B cell (primary cell): ENCODE measurements at regions not wholly inside any gene's neighbourhood (a gene's known extent, or its start where the extent isn't known, plus 50 kb on each side); places are given as distances from the start of the nearest gene placed in this dataset.

ENCODE experiments used
- ATAC-seq: fragments of 200-7000 bp; cut with Tn5 transposase; one replicate; pipeline ENCODE4 v1.10.0; 2021; ENCODE audit warnings: low read depth, mild to moderate bottlenecking, moderate number of reproducible peaks, moderate library complexity
- CTCF ChIA-PET: fragments of 350-600 bp; sonication (Branson Sonifier 250); formaldehyde crosslinking; loops from one replicate; lab custom pipeline; 2021; ENCODE audit warnings: antibody characterized with exemption, inconsistent platforms; lab: Charles Lee
- POLR2A ChIA-PET: fragments of 350-600 bp; sonication (Branson Sonifier 250); formaldehyde crosslinking; loops from one replicate; lab custom pipeline; 2021; ENCODE audit warnings: antibody characterized with exemption; lab: Charles Lee
- DNase-seq: peaks from one replicate; pipeline ENCODE4 v3.0.0; 2013
- H2AFZ ChIP-seq: 2 replicates; pipeline ENCODE4 v1.6.1; 2012; ENCODE audit warnings: mild to moderate bottlenecking, low read depth, low read length; ENCODE audit not compliant: insufficient read depth, poor library complexity, severe bottlenecking
- H3K27ac ChIP-seq, 2 donors: 1 replicate in 1 of 2; 2 replicates in 1 of 2; pipeline ENCODE4 v1.5.1; 2012 to 2013; ENCODE audit warnings: low read length in 2 of 2, mild to moderate bottlenecking in 2 of 2, moderate library complexity in 1 of 2
- H3K27me3 ChIP-seq, 4 experiments: fragments of 200-600 bp in 1 of 4; sonication (generic) in 1 of 4; replicated peaks in 1 of 4; 1 replicate in 2 of 4; 2 replicates in 2 of 4; pipeline versions ENCODE4 v1.6.1 to v1.7.0; 2013 to 2016; ENCODE audit warnings: low read length in 3 of 4, mild to moderate bottlenecking in 2 of 4, mixed read lengths in 1 of 4, moderate library complexity in 1 of 4; ENCODE audit not compliant: insufficient read depth in 4 of 4, control insufficient read depth in 3 of 4; ENCODE audit errors: control extremely low read depth in 1 of 4
- H3K36me3 ChIP-seq, 2 experiments: replicated peaks in 1 of 2; 1 replicate in 1 of 2; 2 replicates in 1 of 2; pipeline versions ENCODE4 v1.6.1 to v1.7.1; 2013; ENCODE audit warnings: low read length in 1 of 2; ENCODE audit not compliant: insufficient read depth in 2 of 2, control insufficient read depth in 1 of 2; ENCODE audit errors: control extremely low read depth in 1 of 2, extremely low read depth in 1 of 2
- H3K4me1 ChIP-seq, 2 donors: fragments of 200-600 bp in 1 of 2; sonication (generic) in 1 of 2; 1 replicate in 1 of 2; 2 replicates in 1 of 2; pipeline versions ENCODE4 v1.5.1 to v1.6.1; 2013 to 2017; ENCODE audit warnings: low read length in 2 of 2; ENCODE audit not compliant: control insufficient read depth in 2 of 2, insufficient read depth in 2 of 2
- H3K4me2 ChIP-seq: replicated peaks from 2 replicates; pipeline ENCODE3; 2012; ENCODE audit warnings: mild to moderate bottlenecking, low read depth, low read length; ENCODE audit not compliant: poor library complexity, severe bottlenecking
- H3K4me3 ChIP-seq, 5 experiments: fragments of 200-600 bp in 1 of 5; sonication (generic) in 1 of 5; 1 replicate in 3 of 5; 2 replicates in 2 of 5; pipeline versions ENCODE4 v1.5.1 to v1.7.0; 2011 to 2016; ENCODE audit warnings: low read length in 4 of 5, mild to moderate bottlenecking in 4 of 5, low read depth in 2 of 5, control low read depth in 1 of 5, moderate library complexity in 1 of 5; ENCODE audit not compliant: insufficient read depth in 1 of 5; ENCODE audit errors: control extremely low read depth in 1 of 5, extremely low read depth in 1 of 5
- H3K79me2 ChIP-seq: fragments of 200-600 bp; sonication (generic); one replicate; pipeline ENCODE4 v1.6.0; 2016; ENCODE audit warnings: low read length; ENCODE audit not compliant: control insufficient read depth, insufficient read depth
- H3K9ac ChIP-seq: fragments of 200-600 bp; sonication (generic); 2 replicates; pipeline ENCODE4 v1.6.1; 2017; ENCODE audit warnings: mild to moderate bottlenecking, low read length, moderate library complexity
- H3K9me3 ChIP-seq, 3 donors: one replicate each; pipeline versions ENCODE4 v1.6.1 to v1.7.1; 2013; ENCODE audit warnings: low read length in 2 of 3; ENCODE audit not compliant: control insufficient read depth in 2 of 3, insufficient read depth in 1 of 3; ENCODE audit errors: control extremely low read depth in 1 of 3
- H4K20me1 ChIP-seq: 2 replicates; pipeline ENCODE4 v1.6.0; 2012; ENCODE audit warnings: mild to moderate bottlenecking, low read length; ENCODE audit not compliant: insufficient read depth, control insufficient read depth, poor library complexity, severe bottlenecking
- H3K27ac Mint-ChIP-seq: one replicate; pipeline ENCODE4 v1.8.0; 2021; ENCODE audit warnings: mixed read lengths
- H3K27me3 Mint-ChIP-seq: one replicate; pipeline ENCODE4 v1.8.0; 2021; ENCODE audit warnings: mixed read lengths
- H3K4me1 Mint-ChIP-seq: one replicate; pipeline ENCODE4 v1.8.0; 2021; ENCODE audit warnings: mixed read lengths
- H3K4me3 Mint-ChIP-seq: one replicate; pipeline ENCODE4 v1.8.0; 2021; ENCODE audit warnings: mixed read lengths
- H3K9me3 Mint-ChIP-seq: one replicate; pipeline ENCODE4 v1.8.0; 2022; ENCODE audit warnings: mixed read lengths; ENCODE audit not compliant: insufficient read depth
- EZH2 ChIP-seq: IDR thresholded peaks from 2 replicates; pipeline ENCODE4 v1.6.1; 2012; ENCODE audit warnings: borderline replicate concordance, low read depth, mild to moderate bottlenecking, moderate library complexity, low read length; ENCODE audit not compliant: insufficient read depth, poor library complexity, severe bottlenecking
- WGBS: methylation state at CpG from one replicate; pipeline ENCODE4 v1.1.5; 2013; ENCODE audit warnings: missing lambda C conversion rate; ENCODE audit not compliant: insufficient coverage; 5-methylcytosine and 5-hydroxymethylcytosine counted together
- intact Hi-C: fragments of 100-400 bp; cut with micrococcal nuclease; formaldehyde crosslinking; loops from one replicate; pipeline ENCODE4 v1.10.0; 2022
- TF ChIP-seq, protein P1 (sequence below): fragments of 200-600 bp; IDR thresholded peaks from one replicate; pipeline ENCODE4 v1.8.0; 2022; ENCODE audit warnings: antibody characterized with exemption, mild to moderate bottlenecking

DNA sequence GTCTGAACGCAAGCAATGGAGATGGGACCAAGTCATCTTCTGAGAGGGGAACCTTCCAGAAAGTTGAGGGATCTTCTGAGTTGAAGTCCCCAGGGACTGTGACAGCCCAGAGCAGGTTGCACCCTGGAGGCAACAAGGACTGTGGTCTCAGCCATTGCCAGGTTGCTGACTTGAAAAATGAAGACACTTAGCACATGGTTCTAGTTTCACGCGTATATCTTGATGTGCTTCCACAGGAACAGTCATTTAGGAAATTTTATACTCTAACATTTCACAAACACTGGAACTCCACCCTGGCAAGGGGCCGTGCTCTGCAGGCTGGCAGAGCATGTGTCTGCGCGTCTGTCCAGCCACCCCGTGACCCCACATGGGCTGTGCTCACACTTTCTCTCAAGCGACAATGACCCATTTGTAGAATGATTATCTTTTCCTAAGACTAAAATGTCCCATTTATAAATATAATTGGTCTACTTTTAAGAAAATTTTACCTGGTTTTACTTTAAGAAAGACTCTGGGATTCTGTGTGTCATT is 157.0 kb downstream of the ERMARD start:
- DNase-seq = no peak
- Histone ChIP-seq H3K4me3 (no peak overlapping the region), H3K36me3 (no peaks in the 10 kb centered on the region), H3K27ac (no peak overlapping the region), H3K79me2 (no peaks in the 10 kb centered on the region), H3K4me2 (no peak overlapping the region), H3K4me1 (peaks cover 9 to 12% of the 10 kb centered on the region in 2 donors), H3K9ac (no peak overlapping the region), H2AFZ (no peak overlapping the region), H3K27me3 (no peaks in the 10 kb centered on the region), H4K20me1 (no peaks in the 10 kb centered on the region), H3K9me3 (peaks cover 0 to 9% (median 0%) of the 10 kb centered on the region in 3 donors)
- no peaks in the 10 kb centered on the region for H3K27me3 Mint-ChIP-seq
- CTCF ChIA-PET = no interaction called here
- TF ChIP-seq, protein P1, sequence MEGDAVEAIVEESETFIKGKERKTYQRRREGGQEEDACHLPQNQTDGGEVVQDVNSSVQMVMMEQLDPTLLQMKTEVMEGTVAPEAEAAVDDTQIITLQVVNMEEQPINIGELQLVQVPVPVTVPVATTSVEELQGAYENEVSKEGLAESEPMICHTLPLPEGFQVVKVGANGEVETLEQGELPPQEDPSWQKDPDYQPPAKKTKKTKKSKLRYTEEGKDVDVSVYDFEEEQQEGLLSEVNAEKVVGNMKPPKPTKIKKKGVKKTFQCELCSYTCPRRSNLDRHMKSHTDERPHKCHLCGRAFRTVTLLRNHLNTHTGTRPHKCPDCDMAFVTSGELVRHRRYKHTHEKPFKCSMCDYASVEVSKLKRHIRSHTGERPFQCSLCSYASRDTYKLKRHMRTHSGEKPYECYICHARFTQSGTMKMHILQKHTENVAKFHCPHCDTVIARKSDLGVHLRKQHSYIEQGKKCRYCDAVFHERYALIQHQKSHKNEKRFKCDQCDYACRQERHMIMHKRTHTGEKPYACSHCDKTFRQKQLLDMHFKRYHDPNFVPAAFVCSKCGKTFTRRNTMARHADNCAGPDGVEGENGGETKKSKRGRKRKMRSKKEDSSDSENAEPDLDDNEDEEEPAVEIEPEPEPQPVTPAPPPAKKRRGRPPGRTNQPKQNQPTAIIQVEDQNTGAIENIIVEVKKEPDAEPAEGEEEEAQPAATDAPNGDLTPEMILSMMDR = no peak
- TF ChIP-seq EZH2 = no peak
- H3K4me3 Mint-ChIP-seq = no peak overlapping the region
- POLR2A ChIA-PET = no interaction called here
- intact Hi-C loops = no loop called here
- no peaks in the 10 kb centered on the region for H3K9me3 Mint-ChIP-seq
- H3K27ac Mint-ChIP-seq = no peak overlapping the region
- peaks cover 8% of the 10 kb centered on the region for H3K4me1 Mint-ChIP-seq
- ATAC-seq = no peak
- 96% methylated on average over 4 of the region's 8 CpGs for WGBS

DNA sequence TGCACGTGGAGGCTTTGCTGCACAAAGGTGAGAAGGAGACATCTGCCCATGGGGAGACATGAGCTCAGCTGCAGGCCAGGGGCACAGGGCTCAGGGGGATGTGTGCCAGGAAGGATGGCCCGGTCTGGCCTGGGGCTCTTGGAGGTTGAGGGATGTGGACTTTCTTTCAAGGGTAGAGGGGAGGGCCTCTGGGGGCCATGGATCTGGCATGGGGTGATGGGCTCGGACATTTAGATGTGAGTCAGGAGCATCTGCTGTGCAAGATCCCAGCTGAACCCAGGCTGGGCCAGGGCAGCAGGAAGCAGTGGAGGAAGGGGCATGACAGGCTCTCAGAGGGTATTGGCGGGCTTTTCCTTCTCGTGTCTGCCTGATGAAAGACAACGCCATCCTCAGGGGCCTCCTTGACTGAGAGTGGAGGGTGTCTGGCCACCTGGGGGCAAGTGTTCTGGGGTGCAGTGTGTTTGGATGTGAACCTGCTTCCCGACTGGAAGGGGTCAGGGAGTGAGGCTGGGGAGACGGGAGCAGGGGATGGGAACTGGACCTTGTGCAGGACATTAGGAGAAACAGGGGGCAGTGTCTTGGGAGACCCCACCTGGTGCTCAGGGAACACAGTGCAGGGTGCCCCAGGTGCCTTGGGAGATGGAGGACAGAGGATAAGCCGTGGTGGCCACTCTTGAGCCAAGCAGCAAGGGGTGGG is 156.1 kb downstream of the ERMARD start:
- DNase-seq (no peak), ATAC-seq (no peak)
- no peak overlapping the region for H3K4me2 ChIP-seq
- H3K27me3 Mint-ChIP-seq = no peaks in the 10 kb centered on the region
- no peaks in the 10 kb centered on the region for H3K9me3 Mint-ChIP-seq
- H3K4me3 ChIP-seq = no peak overlapping the region
- H4K20me1 ChIP-seq = no peaks in the 10 kb centered on the region
- no peaks in the 10 kb centered on the region for H3K79me2 ChIP-seq
- no peak overlapping the region for H3K9ac ChIP-seq
- H2AFZ ChIP-seq = no peak overlapping the region
- ChIA-PET POLR2A (no interaction called here), CTCF (no interaction called here)
- intact Hi-C loops = no loop called here
- no peaks in the 10 kb centered on the region for H3K27me3 ChIP-seq
- H3K27ac Mint-ChIP-seq = no peak overlapping the region
- peaks cover 3 to 7% of the 10 kb centered on the region in 2 donors for H3K4me1 ChIP-seq
- H3K9me3 ChIP-seq = peaks cover 0 to 9% (median 0%) of the 10 kb centered on the region in 3 donors
- no peak overlapping the region for H3K27ac ChIP-seq
- TF ChIP-seq, protein P1 = no peak
- no peak for TF ChIP-seq EZH2
- 74% methylated on average over 8 of the region's 9 CpGs for WGBS
- H3K36me3 ChIP-seq = no peaks in the 10 kb centered on the region
- no peak overlapping the region for H3K4me3 Mint-ChIP-seq
- peaks cover 2% of the 10 kb centered on the region for H3K4me1 Mint-ChIP-seq
